HUES64 (cell line): ENCODE measurements at regions not wholly inside any gene's neighbourhood (a gene's known extent, or its start where the extent isn't known, plus 50 kb on each side); places are given as distances from the start of the nearest gene placed in this dataset.

Experiments
- H3K27ac ChIP-seq: 2 replicates; pipeline ENCODE4 v1.7.0; 2013; ENCODE audit warnings: low read depth, low read length, inconsistent platforms
- H3K27me3 ChIP-seq: 2 replicates; pipeline ENCODE4 v1.6.1; 2013; ENCODE audit warnings: mild to moderate bottlenecking, low read length; ENCODE audit not compliant: insufficient read depth
- H3K36me3 ChIP-seq: 2 replicates; pipeline ENCODE4 v1.6.1; 2013; ENCODE audit warnings: mild to moderate bottlenecking, low read length; ENCODE audit not compliant: insufficient read depth
- H3K4me1 ChIP-seq: 2 replicates; pipeline ENCODE4 v1.6.1; 2013; ENCODE audit warnings: mild to moderate bottlenecking, low read length, moderate library complexity; ENCODE audit not compliant: insufficient read depth
- H3K4me3 ChIP-seq: 2 replicates; pipeline ENCODE4 v1.5.1; 2013; ENCODE audit warnings: mild to moderate bottlenecking, low read length, moderate library complexity
- H3K9ac ChIP-seq: 2 replicates; pipeline ENCODE4 v1.6.1; 2013; ENCODE audit warnings: mild to moderate bottlenecking, low read depth, low read length
- H3K9me3 ChIP-seq: 2 replicates; pipeline ENCODE4 v1.6.1; 2013; ENCODE audit warnings: low read depth, low read length; ENCODE audit not compliant: insufficient read depth
- WGBS: fragments of 150-250, 120-280 bp; methylation state at CpG from one replicate; pipeline ENCODE4 v1.1.7; 2013; ENCODE audit warnings: missing lambda C conversion rate; 5-methylcytosine and 5-hydroxymethylcytosine counted together

- no peak overlapping the region for H3K27ac ChIP-seq
- H3K4me3 ChIP-seq: no peak overlapping the region
- no peaks in the 10 kb centered on the region for H3K36me3 ChIP-seq
- no peaks in the 10 kb centered on the region for H3K9me3 ChIP-seq
- H3K4me1 ChIP-seq: no peaks in the 10 kb centered on the region
- H3K27me3 ChIP-seq: no peaks in the 10 kb centered on the region
- no peak overlapping the region for H3K9ac ChIP-seq
- 89% methylated on average over 2 of the region's 2 CpGs for WGBS
These were observed 124.1 kb downstream of the NXNL2 start for GRCh38 chr9:88659126-88659525.

GRCh38 chr9:88660611-88661010 is 125.6 kb downstream of the NXNL2 start:
- H3K27me3 ChIP-seq: no peaks in the 10 kb centered on the region
- no peak overlapping the region for H3K27ac ChIP-seq
- H3K4me1 ChIP-seq: no peaks in the 10 kb centered on the region
- H3K4me3 ChIP-seq: no peak overlapping the region
- WGBS: 27% methylated on average over 1 of the region's 1 CpG
- H3K36me3 ChIP-seq: no peaks in the 10 kb centered on the region
- no peak overlapping the region for H3K9ac ChIP-seq
- no peaks in the 10 kb centered on the region for H3K9me3 ChIP-seq

- no peak overlapping the region for H3K9ac ChIP-seq
- no peak overlapping the region for H3K4me3 ChIP-seq
- WGBS: 82% methylated on average over 3 of the region's 3 CpGs
- no peaks in the 10 kb centered on the region for H3K9me3 ChIP-seq
- no peaks in the 10 kb centered on the region for H3K36me3 ChIP-seq
- H3K4me1 ChIP-seq: no peaks in the 10 kb centered on the region
- no peak overlapping the region for H3K27ac ChIP-seq
- H3K27me3 ChIP-seq: no peaks in the 10 kb centered on the region
These were observed 126.8 kb downstream of the NXNL2 start for GRCh38 chr9:88661759-88662158.

- WGBS: 97% methylated on average over 4 of the region's 4 CpGs
These were observed 128.9 kb downstream of the NXNL2 start for GRCh38 chr9:88663771-88664419.

GRCh38 chr9:88664773-88665172 is 129.8 kb downstream of the NXNL2 start:
- H3K9ac ChIP-seq: no peak overlapping the region
- no peak overlapping the region for H3K4me3 ChIP-seq
- 68% methylated on average over 8 of the region's 8 CpGs for WGBS
- H3K27me3 ChIP-seq: no peaks in the 10 kb centered on the region
- H3K36me3 ChIP-seq: no peaks in the 10 kb centered on the region
- no peaks in the 10 kb centered on the region for H3K4me1 ChIP-seq
- no peaks in the 10 kb centered on the region for H3K9me3 ChIP-seq
- no peak overlapping the region for H3K27ac ChIP-seq

More at GRCh38 chr9:88663771-88664419, 128.9 kb downstream of the NXNL2 start:
- Histone ChIP-seq H3K4me3 (no peak overlapping the region), H3K9ac (no peak overlapping the region), H3K9me3 (no peaks in the 10 kb centered on the region), H3K36me3 (no peaks in the 10 kb centered on the region), H3K4me1 (no peaks in the 10 kb centered on the region), H3K27me3 (no peaks in the 10 kb centered on the region), H3K27ac (no peak overlapping the region)

- no peak overlapping the region for H3K4me3 ChIP-seq
- no peaks in the 10 kb centered on the region for H3K27me3 ChIP-seq
- H3K4me1 ChIP-seq: no peaks in the 10 kb centered on the region
- no peaks in the 10 kb centered on the region for H3K9me3 ChIP-seq
- no peak overlapping the region for H3K27ac ChIP-seq
- no peak overlapping the region for H3K9ac ChIP-seq
- no peaks in the 10 kb centered on the region for H3K36me3 ChIP-seq
- WGBS: 86% methylated on average over 12 of the region's 12 CpGs
These were observed 138.1 kb downstream of the NXNL2 start for GRCh38 chr9:88672874-88673689.

GRCh38 chr9:88673886-88674285 is 138.9 kb downstream of the NXNL2 start:
- Histone ChIP-seq H3K9me3 (no peaks in the 10 kb centered on the region), H3K4me3 (no peak overlapping the region), H3K27ac (no peak overlapping the region), H3K36me3 (no peaks in the 10 kb centered on the region), H3K9ac (no peak overlapping the region), H3K4me1 (no peaks in the 10 kb centered on the region), H3K27me3 (no peaks in the 10 kb centered on the region)
- 88% methylated on average over 2 of the region's 2 CpGs for whole genome bisulfite sequencing

DNA sequence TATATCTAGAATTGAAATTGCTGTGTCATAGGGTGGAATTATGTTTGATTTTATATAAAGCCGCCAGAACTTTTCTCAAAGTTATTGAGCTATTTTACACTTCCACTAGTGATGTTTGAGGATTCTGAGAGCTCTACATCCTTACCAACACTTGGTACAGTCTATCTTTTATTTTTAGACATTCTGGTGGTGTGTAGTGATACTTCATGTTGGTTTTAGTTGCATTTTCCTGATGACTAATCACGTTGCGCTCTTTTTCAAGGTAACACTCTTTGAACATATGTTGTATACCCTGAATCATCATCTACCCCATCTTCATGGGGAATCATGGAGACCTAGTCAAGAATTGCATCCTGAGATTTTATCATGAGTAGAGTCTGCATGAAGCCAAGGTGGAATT is 141.7 kb downstream of the NXNL2 start:
- Histone ChIP-seq H3K27me3 (no peaks in the 10 kb centered on the region), H3K36me3 (no peaks in the 10 kb centered on the region), H3K27ac (no peak overlapping the region), H3K4me3 (no peak overlapping the region), H3K4me1 (no peaks in the 10 kb centered on the region), H3K9ac (no peak overlapping the region), H3K9me3 (no peaks in the 10 kb centered on the region)
- 92% methylated on average over 3 of the region's 3 CpGs for WGBS

DNA sequence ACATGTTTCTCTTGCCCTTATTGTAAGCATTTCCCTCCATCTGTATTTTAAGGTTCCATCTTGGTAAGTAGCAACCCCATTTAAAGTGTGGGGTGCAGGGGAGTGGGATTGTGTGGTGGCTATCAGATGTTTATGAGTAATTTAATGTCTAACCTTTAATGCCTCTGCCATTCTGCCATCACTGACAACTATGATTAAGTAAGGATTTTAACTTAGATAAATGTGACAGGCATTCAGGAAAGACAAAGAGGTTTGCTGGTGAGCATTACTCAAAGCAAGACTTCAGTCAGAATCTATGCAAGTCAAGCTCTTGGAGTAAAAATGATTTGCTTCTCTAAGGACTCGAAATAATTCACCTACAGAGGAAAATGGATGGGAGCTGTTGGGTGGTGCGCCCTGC is 143.0 kb downstream of the NXNL2 start:
- Histone ChIP-seq H3K9me3 (no peaks in the 10 kb centered on the region), H3K4me1 (no peaks in the 10 kb centered on the region), H3K27me3 (no peaks in the 10 kb centered on the region), H3K36me3 (no peaks in the 10 kb centered on the region), H3K9ac (no peak overlapping the region), H3K4me3 (no peak overlapping the region), H3K27ac (no peak overlapping the region)
- 86% methylated on average over 2 of the region's 2 CpGs for WGBS

GRCh38 chr9:88678431-88678830 is 143.5 kb downstream of the NXNL2 start:
- no peaks in the 10 kb centered on the region for H3K4me1 ChIP-seq
- no peaks in the 10 kb centered on the region for H3K9me3 ChIP-seq
- H3K36me3 ChIP-seq: no peaks in the 10 kb centered on the region
- no peaks in the 10 kb centered on the region for H3K27me3 ChIP-seq
- WGBS: 87% methylated on average over 4 of the region's 4 CpGs
- H3K27ac ChIP-seq: no peak overlapping the region
- H3K4me3 ChIP-seq: no peak overlapping the region
- no peak overlapping the region for H3K9ac ChIP-seq

GRCh38 chr9:88680041-88680440 is 145.1 kb downstream of the NXNL2 start:
- 95% methylated on average over 5 of the region's 5 CpGs for WGBS
- Histone ChIP-seq H3K36me3 (no peaks in the 10 kb centered on the region), H3K4me1 (no peaks in the 10 kb centered on the region), H3K9me3 (no peaks in the 10 kb centered on the region), H3K4me3 (no peak overlapping the region), H3K27me3 (no peaks in the 10 kb centered on the region), H3K27ac (no peak overlapping the region), H3K9ac (no peak overlapping the region)
